ENCODE measurements at regions not wholly inside any gene's neighbourhood (a gene's known extent, or its start where the extent isn't known, plus 50 kb on each side); places are given as distances from the start of the nearest gene placed in this dataset.

- H3K36me3 ChIP-seq, result no peaks in the 10 kb centered on the region
- no peaks in the 10 kb centered on the region for H3K27me3 ChIP-seq
- no peaks in the 10 kb centered on the region for H3K9me3 ChIP-seq
- no peak overlapping the region for H3K27ac ChIP-seq
- TF ChIP-seq, protein P1, sequence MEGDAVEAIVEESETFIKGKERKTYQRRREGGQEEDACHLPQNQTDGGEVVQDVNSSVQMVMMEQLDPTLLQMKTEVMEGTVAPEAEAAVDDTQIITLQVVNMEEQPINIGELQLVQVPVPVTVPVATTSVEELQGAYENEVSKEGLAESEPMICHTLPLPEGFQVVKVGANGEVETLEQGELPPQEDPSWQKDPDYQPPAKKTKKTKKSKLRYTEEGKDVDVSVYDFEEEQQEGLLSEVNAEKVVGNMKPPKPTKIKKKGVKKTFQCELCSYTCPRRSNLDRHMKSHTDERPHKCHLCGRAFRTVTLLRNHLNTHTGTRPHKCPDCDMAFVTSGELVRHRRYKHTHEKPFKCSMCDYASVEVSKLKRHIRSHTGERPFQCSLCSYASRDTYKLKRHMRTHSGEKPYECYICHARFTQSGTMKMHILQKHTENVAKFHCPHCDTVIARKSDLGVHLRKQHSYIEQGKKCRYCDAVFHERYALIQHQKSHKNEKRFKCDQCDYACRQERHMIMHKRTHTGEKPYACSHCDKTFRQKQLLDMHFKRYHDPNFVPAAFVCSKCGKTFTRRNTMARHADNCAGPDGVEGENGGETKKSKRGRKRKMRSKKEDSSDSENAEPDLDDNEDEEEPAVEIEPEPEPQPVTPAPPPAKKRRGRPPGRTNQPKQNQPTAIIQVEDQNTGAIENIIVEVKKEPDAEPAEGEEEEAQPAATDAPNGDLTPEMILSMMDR (IDR thresholded peaks at IDR 0.05), result no peak
- no peak for DNase-seq (ENCODE audit: low spot score)
- H3K4me1 ChIP-seq, result no peaks in the 10 kb centered on the region
- no peak overlapping the region for H3K4me3 ChIP-seq
These were observed 554.0 kb downstream of the RNF144A start for GRCh38 chr2:7471185-7471584.

DNA sequence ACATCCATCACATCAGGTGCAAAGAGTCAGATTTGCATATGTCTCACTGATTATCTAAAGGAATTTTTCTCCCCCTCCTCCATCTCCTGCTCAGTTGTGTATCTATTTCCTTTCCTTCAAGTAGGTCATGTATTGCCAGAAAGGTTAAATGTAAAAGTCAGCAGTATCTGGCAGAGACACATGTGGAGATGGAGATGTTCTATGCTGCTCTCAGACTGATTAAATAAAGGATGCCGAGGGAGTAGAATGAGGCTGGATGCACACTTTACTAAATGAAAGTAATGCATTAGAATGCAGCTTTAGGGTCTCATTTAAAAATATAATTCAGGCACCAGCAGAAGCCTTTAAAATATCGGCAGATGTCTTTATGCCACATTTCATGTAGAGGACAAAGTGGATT lies 555.3 kb downstream of the RNF144A start:
- no peaks in the 10 kb centered on the region for H3K4me1 ChIP-seq
- H3K9me3 ChIP-seq, result no peaks in the 10 kb centered on the region
- TF ChIP-seq, protein P1 (IDR thresholded peaks at IDR 0.05), result no peak
- no peaks in the 10 kb centered on the region for H3K36me3 ChIP-seq
- H3K4me3 ChIP-seq, result no peak overlapping the region
- DNase-seq (ENCODE audit: low spot score), result no peak
- H3K27ac ChIP-seq, result no peak overlapping the region
- no peaks in the 10 kb centered on the region for H3K27me3 ChIP-seq

DNA sequence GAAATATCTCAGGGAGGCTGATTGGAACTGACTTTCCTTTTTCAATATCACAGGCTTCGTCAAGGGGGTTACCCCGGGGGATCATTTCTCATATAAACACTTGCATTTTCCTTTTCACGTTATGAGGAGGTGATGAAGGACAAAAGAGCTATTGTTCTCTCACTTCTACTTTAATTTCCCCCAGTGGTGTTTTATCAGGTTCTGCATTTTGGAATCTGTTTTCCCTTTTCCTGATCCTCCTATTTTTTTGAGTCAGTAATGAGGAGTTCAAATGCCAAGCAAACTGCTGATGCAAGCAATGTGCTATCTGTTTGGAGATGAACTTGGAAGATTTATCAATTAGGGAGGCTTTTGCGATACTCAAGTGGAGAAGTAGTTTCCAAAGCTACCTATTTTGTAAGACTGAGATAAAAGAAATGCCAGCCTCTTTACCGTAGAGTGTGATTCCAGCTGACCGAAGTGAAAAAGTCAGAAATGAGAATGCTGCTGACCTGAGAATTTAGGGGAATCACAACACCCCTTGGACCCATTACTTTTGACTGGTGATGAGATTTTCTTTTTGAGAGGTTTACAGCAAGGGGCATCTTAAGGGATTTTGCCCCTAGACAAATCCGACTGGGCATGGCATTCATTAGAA lies 556.0 kb downstream of the RNF144A start:
- Histone ChIP-seq H3K27ac (no peak overlapping the region), H3K27me3 (no peaks in the 10 kb centered on the region), H3K4me3 (no peak overlapping the region), H3K36me3 (no peaks in the 10 kb centered on the region), H3K4me1 (no peaks in the 10 kb centered on the region), H3K9me3 (no peaks in the 10 kb centered on the region)
- TF ChIP-seq, protein P1 (IDR thresholded peaks at IDR 0.05), result no peak
- no peak for DNase-seq (ENCODE audit: low spot score)

DNA sequence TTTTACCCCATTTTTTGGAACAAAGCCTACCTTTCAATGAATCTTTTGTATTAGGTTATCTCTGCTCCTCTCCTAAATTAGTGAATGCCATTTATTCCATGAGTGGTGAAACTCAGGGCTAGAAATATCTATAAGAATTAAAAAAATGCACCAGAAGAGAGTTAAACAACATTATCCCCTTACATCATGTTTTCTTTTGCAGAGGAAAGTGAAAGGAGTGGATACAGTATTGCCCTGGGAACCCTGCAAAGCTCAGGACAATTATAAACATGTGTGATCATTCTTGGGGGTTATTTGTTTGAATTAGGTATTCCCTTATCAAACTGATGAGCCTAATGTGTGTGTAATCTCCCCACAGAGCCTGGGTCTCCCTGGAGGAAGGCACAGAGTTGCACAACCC lies 559.2 kb downstream of the RNF144A start:
- no peaks in the 10 kb centered on the region for H3K9me3 ChIP-seq
- TF ChIP-seq, protein P1 (IDR thresholded peaks at IDR 0.05), result no peak
- H3K27ac ChIP-seq, result no peak overlapping the region
- no peak overlapping the region for H3K4me3 ChIP-seq
- no peaks in the 10 kb centered on the region for H3K36me3 ChIP-seq
- H3K4me1 ChIP-seq, result no peaks in the 10 kb centered on the region
- DNase-seq (ENCODE audit: low spot score), result no peak
- H3K27me3 ChIP-seq, result no peaks in the 10 kb centered on the region

DNA sequence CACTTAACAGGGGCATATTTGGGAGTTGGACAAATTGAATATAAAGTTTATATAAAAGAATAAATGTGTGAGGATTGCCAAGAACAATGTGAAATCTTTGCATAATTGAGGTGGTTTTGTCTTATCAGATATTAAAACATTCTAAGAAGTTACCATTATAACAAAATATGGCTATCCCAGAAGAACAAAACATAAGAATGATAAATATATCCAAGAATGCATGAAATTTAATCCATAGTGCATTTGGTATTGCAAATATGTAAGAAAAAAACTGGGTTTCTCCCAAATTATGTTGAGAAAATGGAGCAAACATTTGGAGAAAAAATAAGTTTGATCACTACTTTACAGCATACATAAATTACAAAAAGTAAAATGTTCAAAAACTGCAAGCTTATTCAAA lies 562.4 kb downstream of the RNF144A start:
- TF ChIP-seq, protein P1 (IDR thresholded peaks at IDR 0.05), result no peak
- no peak overlapping the region for H3K4me3 ChIP-seq
- no peak overlapping the region for H3K27ac ChIP-seq
- no peaks in the 10 kb centered on the region for H3K9me3 ChIP-seq
- H3K36me3 ChIP-seq, result no peaks in the 10 kb centered on the region
- H3K4me1 ChIP-seq, result no peaks in the 10 kb centered on the region
- H3K27me3 ChIP-seq, result no peaks in the 10 kb centered on the region
- no peak for DNase-seq (ENCODE audit: low spot score)

DNA sequence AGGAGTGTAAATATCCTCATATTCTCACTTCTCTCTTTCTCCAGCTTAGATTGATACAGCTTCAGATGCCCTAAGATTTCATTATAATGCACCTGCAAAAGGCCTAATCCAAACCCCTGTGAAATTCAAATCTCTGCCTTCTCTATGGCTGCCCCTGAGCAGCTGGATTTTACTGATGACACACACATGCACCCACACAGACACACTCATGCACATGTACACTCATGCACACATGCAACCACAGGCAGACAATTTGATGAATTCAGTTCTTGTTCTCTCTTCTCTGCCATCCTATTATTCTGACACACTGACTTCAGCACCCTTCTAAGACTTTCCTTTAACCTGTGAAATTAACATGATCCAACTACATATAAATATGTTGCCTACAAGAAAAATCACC lies 563.2 kb downstream of the RNF144A start:
- no peaks in the 10 kb centered on the region for H3K27me3 ChIP-seq
- TF ChIP-seq, protein P1 (IDR thresholded peaks at IDR 0.05), result no peak
- no peak overlapping the region for H3K4me3 ChIP-seq
- H3K9me3 ChIP-seq, result no peaks in the 10 kb centered on the region
- no peak overlapping the region for H3K27ac ChIP-seq
- no peaks in the 10 kb centered on the region for H3K4me1 ChIP-seq
- no peaks in the 10 kb centered on the region for H3K36me3 ChIP-seq
- no peak for DNase-seq (ENCODE audit: low spot score)

Measured in right atrium auricular region (tissue), 2 donors.